Effector CD8-positive, alpha-beta T cell (primary cell): ENCODE measurements at regions not wholly inside any gene's neighbourhood (a gene's known extent, or its start where the extent isn't known, plus 50 kb on each side); places are given as distances from the start of the nearest gene placed in this dataset.
"Not testable (repeated sequence)": the region's sequence is repeated elsewhere in the genome, so short reads cannot be mapped to it uniquely, and the experiment has no call there.

Experiments used
- DNase-seq: peaks from one replicate; lab custom pipeline; 2025; lab: John Stamatoyannopoulos, UW

- DNase-seq = no peak
Measured at GRCh38 chr3:66633402-66634381, 132.9 kb upstream of the LRIG1 start.

GRCh38 chr3:66638717-66639116 lies 137.9 kb upstream of the LRIG1 start:
- DNase-seq = no peak

- no peak for DNase-seq
Measured at GRCh38 chr3:66639809-66640356, 139.1 kb upstream of the LRIG1 start.

- no peak for DNase-seq
Measured at GRCh38 chr3:66642019-66642418, 141.2 kb upstream of the LRIG1 start.

GRCh38 chr3:66642484-66642883 lies 141.7 kb upstream of the LRIG1 start:
- DNase-seq = no peak

- DNase-seq = no peak
Measured at GRCh38 chr3:66644549-66644948, 143.7 kb upstream of the LRIG1 start.

- no peak for DNase-seq
Measured at GRCh38 chr3:66648975-66649374, 148.2 kb upstream of the LRIG1 start.

- DNase-seq = not testable (repeated sequence)
Measured at GRCh38 chr3:66651520-66651919, 150.7 kb upstream of the LRIG1 start.

GRCh38 chr3:66652100-66652499 lies 151.3 kb upstream of the LRIG1 start:
- DNase-seq = not testable (repeated sequence)

GRCh38 chr3:66655044-66655443 lies 154.2 kb upstream of the LRIG1 start:
- DNase-seq = no peak

GRCh38 chr3:66655671-66656070 lies 154.8 kb upstream of the LRIG1 start:
- DNase-seq = no peak

GRCh38 chr3:66656609-66657008 lies 155.8 kb upstream of the LRIG1 start:
- DNase-seq = no peak

- no peak for DNase-seq
Measured at GRCh38 chr3:66659056-66659455, 158.2 kb upstream of the LRIG1 start.

- no peak for DNase-seq
Measured at GRCh38 chr3:66661628-66662027, 160.8 kb upstream of the LRIG1 start.

- no peak for DNase-seq
Measured at GRCh38 chr3:66662894-66663293, 162.1 kb upstream of the LRIG1 start.

- DNase-seq = no peak
Measured at GRCh38 chr3:66665021-66665695, 164.3 kb upstream of the LRIG1 start.

- DNase-seq = no peak
Measured at GRCh38 chr3:66666362-66666761, 165.5 kb upstream of the LRIG1 start.

GRCh38 chr3:66667263-66667662 lies 166.4 kb upstream of the LRIG1 start:
- DNase-seq = no peak

- no peak for DNase-seq
Measured at GRCh38 chr3:66671291-66671690, 170.5 kb upstream of the LRIG1 start.

GRCh38 chr3:66672830-66673229 lies 172.0 kb upstream of the LRIG1 start:
- no peak for DNase-seq

- no peak for DNase-seq
Measured at GRCh38 chr3:66673293-66673692, 172.5 kb upstream of the LRIG1 start.

- DNase-seq = no peak
Measured at GRCh38 chr3:66675366-66675765, 174.5 kb upstream of the LRIG1 start.
